Activated naive CD8-positive, alpha-beta T cell treated with anti-CD3 and anti-CD28 coated beads for 36 hours (primary cell): ENCODE measurements at regions not wholly inside any gene's neighbourhood (a gene's known extent, or its start where the extent isn't known, plus 50 kb on each side); places are given as distances from the start of the nearest gene placed in this dataset.

ENCODE experiments used
- DNase-seq: peaks from one replicate; pipeline ENCODE4 v3.0.0; 2021
- H3K27ac Mint-ChIP-seq: one replicate; pipeline ENCODE4 v1.8.0; 2022; ENCODE audit warnings: mild to moderate bottlenecking, moderate library complexity, mixed read lengths
- H3K27me3 Mint-ChIP-seq: one replicate; pipeline ENCODE4 v1.8.0; 2022; ENCODE audit warnings: mild to moderate bottlenecking, mixed read lengths
- H3K36me3 Mint-ChIP-seq: one replicate; pipeline ENCODE4 v1.8.0; 2021; ENCODE audit warnings: mild to moderate bottlenecking, mixed read lengths
- H3K4me1 Mint-ChIP-seq: one replicate; pipeline ENCODE4 v1.8.0; 2021; ENCODE audit warnings: mixed read lengths
- H3K4me3 Mint-ChIP-seq: one replicate; pipeline ENCODE4 v1.8.0; 2022; ENCODE audit warnings: mild to moderate bottlenecking, moderate library complexity, mixed read lengths
- H3K9me3 Mint-ChIP-seq: one replicate; pipeline ENCODE4 v1.8.0; 2022; ENCODE audit warnings: mixed read lengths

DNA sequence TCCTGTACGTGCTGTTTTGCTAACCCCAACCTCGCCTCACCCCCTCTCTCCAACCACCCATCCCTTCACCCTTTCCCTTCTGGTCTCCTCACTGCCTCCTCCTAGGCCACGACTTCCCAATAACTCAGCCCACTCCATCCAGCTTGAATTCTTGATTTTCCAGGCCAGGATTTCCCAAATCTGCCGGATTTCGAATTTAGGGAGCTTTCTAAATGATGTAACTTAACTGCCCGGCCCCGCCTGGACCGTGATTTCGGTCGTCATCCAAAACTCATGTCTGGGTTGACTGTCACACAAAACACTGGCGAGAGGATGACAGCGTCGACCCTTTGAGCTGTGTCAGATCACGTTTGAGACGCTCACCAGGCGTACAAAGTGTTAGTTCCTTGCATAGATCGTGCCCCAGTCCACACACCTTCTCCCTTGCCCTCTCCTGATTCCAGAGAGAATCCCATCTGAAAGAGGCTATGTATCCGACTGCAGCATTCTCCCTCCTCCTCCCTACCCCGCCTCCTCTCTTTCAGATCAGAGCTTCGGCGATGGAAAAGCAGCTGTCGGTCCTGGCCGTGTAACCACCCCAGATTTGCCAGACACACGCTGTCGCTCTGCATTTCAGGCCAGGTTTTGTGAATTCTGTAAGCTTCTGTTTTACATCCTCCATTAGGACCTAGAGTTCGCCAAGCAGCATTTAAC is 168.2 kb downstream of the GPX5 start:
- H3K9me3 Mint-ChIP-seq, result peaks cover 7% of the 10 kb centered on the region
- H3K4me3 Mint-ChIP-seq, result peak overlapping the region; percentile 48
- no peak for DNase-seq
- H3K27me3 Mint-ChIP-seq, result peaks cover 96% of the 10 kb centered on the region
- H3K4me1 Mint-ChIP-seq, result peaks cover 21% of the 10 kb centered on the region
- H3K36me3 Mint-ChIP-seq, result peaks cover 7% of the 10 kb centered on the region
- no peak overlapping the region for H3K27ac Mint-ChIP-seq

DNA sequence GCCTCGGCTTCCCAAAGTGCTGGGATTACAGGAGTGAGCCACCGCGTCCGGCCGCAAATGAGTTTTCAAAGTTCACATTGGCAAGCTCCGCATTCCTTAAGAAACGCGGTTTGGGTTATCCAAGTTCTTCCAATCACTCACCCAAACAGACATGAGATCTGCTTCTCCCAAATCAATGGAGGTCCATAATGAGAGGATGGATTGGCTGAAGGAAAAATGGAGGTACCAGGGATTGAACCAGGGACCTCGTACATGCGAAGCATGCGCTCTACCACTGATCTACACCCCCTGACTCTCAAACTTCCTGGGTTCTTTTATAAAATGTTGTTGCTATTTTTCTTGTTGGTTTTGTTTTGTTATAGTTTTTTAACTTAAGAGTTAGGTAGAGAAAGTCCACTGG is 170.0 kb downstream of the GPX5 start:
- H3K9me3 Mint-ChIP-seq, result peaks cover 7% of the 10 kb centered on the region
- peaks cover 21% of the 10 kb centered on the region for H3K4me1 Mint-ChIP-seq
- H3K27me3 Mint-ChIP-seq, result peaks cover 99% of the 10 kb centered on the region
- no peak overlapping the region for H3K27ac Mint-ChIP-seq
- H3K36me3 Mint-ChIP-seq, result peaks cover 7% of the 10 kb centered on the region
- peak overlapping the region; percentile 9 for H3K4me3 Mint-ChIP-seq
- DNase-seq, result no peak

DNA sequence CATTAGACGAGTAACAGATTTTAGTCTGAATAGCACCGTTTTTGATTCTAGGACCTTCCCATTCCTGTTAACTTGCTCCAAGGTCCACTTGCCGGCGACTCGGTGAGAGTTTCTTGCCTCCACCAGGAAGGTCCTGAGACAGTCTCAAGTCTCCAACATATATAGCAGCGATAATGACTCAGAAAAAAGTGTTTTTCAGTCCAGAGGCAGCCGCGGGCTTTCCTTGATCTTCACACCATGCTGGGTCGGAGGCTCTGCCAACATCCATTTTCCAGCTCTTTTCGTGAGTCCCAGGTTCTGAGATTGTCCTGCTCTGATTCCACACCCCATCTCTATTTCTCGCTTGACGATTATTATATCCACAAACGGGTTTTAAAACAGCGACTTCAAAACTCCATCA is 170.5 kb downstream of the GPX5 start:
- Mint-ChIP-seq H3K27ac (no peak overlapping the region), H3K4me1 (peaks cover 21% of the 10 kb centered on the region), H3K9me3 (peaks cover 7% of the 10 kb centered on the region), H3K4me3 (peak overlapping the region; percentile 27), H3K27me3 (peaks cover 99% of the 10 kb centered on the region), H3K36me3 (peaks cover 7% of the 10 kb centered on the region)
- DNase-seq, result no peak

DNA sequence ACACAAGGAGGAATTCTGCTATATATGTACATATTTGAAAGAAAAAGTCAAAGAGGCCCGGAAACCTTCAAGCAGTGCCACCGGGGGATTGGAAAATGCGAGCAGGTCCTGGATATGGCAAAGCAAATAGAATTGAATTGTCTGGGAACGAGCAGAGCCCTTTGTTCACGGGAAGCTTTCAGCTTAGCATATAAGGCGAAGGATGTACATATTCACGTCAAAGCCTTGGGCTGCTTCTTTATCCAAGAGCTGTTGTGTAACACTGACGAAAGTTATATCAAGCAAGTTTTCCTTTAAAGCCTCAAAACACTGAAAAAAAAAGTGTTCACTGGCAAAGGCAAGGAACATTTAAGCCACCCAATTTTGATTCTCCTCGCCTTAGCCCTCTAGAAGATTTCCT is 171.0 kb downstream of the GPX5 start:
- DNase-seq, result no peak
- peaks cover 99% of the 10 kb centered on the region for H3K27me3 Mint-ChIP-seq
- H3K4me1 Mint-ChIP-seq, result peaks cover 21% of the 10 kb centered on the region
- H3K9me3 Mint-ChIP-seq, result peaks cover 7% of the 10 kb centered on the region
- H3K27ac Mint-ChIP-seq, result no peak overlapping the region
- peaks cover 7% of the 10 kb centered on the region for H3K36me3 Mint-ChIP-seq
- peak overlapping the region; percentile 27 for H3K4me3 Mint-ChIP-seq

DNA sequence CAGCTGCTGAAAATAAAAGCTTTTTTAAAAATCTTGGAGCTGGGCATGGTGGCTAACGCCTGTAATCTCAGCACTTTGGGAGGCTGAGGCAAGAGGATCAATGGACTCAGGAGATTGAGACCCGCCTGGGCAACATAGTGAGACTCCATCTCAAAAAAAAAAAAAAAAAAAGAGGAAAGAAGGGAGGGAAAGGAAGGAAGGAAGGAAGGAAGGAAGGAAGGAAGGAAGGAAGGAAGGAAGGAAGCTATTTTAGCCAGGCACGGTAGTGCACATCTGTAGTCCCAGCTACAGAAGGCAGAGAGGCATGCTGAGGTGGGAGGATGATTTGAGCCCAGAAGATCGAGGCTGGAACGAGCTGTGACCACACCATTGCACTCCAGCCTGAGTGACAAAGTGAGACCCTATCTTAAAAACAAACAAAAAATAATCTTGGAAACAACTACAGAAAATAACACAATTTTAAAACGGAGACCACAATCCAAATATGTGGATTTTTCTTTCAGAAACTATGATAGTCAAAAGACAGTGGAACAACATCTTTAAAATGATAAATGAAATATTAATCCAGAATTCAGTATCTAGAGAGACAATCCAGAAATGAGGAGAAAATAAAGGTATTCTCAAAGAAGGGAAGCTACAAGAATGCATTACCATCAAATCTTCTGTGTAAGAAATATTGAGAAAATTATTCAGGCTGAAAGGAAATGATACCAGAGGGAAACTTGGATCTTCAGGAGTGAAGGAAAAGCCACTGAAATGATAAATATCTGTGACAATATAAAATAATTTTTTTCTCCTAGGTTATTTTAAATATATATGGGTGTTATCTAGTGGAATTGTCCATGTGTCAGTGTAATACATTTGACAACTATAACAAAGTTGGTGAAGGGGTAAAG is 182.0 kb downstream of the GPX5 start:
- H3K4me3 Mint-ChIP-seq, result peak overlapping the region; percentile 30
- H3K4me1 Mint-ChIP-seq, result peaks cover 7% of the 10 kb centered on the region
- peaks cover 95% of the 10 kb centered on the region for H3K27me3 Mint-ChIP-seq
- no peak overlapping the region for H3K27ac Mint-ChIP-seq
- no peak for DNase-seq
- H3K9me3 Mint-ChIP-seq, result peaks cover 30% of the 10 kb centered on the region
- peaks cover 16% of the 10 kb centered on the region for H3K36me3 Mint-ChIP-seq

DNA sequence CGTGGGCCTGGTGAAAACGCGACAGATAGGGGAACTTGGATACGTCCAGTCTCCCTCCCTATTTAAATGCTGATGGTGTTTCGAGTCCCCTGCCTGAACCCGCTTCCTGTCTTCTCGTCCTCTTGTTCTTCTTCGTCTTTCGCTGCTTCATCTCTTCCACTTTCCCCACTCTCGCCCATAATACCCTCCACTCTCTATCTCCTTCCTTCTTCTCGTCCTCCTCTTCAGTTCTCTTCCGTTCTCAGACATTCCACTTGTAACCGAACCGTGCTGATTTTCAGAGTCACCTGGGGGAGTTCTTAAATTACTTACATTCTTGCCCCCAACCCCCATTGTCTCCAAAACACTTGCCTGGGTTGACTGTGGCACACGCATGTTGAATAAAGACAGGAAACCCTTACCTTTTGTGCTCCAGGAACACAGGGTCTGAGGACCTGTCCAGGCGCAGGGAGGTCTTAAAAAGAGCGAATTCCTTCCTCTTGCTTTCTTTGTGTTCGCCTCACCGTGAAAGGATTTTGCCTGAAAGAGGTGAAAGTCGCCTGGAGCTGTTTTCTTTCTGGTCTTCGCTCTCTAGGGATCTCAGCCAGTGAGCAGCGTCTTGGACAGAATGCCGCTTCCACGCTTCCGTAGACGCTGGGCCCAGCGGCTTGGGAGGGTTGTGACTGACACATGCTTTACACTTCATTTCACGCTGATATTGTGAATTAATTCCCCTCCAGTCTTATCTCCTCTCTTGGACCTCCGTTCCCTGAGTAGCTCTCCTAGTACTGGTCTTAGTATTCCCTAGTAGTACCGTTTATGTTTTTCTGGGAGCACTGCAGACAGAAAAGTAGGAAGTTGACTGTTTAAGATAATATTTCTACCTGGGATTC is 184.0 kb downstream of the GPX5 start:
- Mint-ChIP-seq H3K36me3 (peaks cover 16% of the 10 kb centered on the region), H3K4me3 (peak overlapping the region; percentile 55), H3K4me1 (peaks cover 7% of the 10 kb centered on the region), H3K9me3 (peaks cover 30% of the 10 kb centered on the region), H3K27me3 (peaks cover 88% of the 10 kb centered on the region), H3K27ac (no peak overlapping the region)
- DNase-seq, result no peak

DNA sequence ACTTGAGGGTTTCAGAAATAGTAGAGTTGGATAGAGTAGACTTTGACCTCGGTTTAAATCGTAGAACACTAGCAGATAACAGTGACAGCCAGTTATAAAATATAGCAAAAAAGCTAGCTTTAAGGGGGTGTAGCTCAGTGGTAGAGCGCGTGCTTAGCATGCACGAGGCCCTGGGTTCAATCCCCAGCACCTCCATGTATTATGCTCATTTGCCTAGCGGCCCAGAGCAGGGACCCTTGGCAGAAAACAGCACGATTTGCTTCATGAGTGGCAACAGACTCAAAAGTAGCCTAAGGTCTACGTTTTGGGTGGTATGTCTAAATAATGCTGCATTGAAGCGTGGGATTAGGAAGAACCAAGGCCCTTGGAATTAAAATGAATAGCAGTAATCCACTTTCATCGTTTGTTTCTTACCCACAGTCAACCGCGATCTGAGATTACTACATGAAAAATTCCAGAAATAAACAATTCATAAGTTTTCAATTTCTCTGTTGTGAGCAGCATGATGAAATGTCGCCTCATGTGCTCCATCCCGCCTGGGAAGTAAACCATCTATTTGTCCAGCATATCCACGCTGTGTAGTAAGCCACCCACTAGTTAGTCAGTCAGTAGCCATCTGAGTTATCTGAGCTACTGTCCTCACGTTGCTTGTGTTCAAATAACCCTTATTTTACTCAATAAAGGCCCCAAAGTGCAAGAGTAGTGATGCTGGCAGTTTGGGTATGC is 184.9 kb downstream of the GPX5 start:
- H3K27me3 Mint-ChIP-seq, result peaks cover 88% of the 10 kb centered on the region
- H3K4me1 Mint-ChIP-seq, result peaks cover 7% of the 10 kb centered on the region
- peak overlapping the region; percentile 16 for H3K4me3 Mint-ChIP-seq
- no peak overlapping the region for H3K27ac Mint-ChIP-seq
- DNase-seq, result peak; percentile 36
- peaks cover 16% of the 10 kb centered on the region for H3K36me3 Mint-ChIP-seq
- peaks cover 30% of the 10 kb centered on the region for H3K9me3 Mint-ChIP-seq

DNA sequence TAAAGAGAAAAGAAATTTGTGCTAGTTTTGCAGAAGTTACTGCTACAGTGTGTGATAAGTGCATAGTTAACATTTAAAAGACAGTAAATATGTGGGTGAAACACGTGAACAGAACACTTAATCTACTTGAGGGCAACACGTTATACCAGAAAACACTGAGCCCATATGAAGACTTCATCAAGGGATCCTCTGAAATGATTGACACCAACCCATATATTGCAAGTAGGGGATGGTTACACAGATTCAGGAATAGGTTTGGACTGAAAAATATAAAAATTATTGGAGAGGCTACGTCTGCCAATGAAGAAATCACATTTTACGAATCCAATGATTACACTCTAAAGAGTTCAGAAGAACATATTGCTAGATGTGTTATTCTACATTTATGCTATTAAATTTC is 185.6 kb downstream of the GPX5 start:
- no peak overlapping the region for H3K4me3 Mint-ChIP-seq
- H3K27ac Mint-ChIP-seq, result no peak overlapping the region
- DNase-seq, result no peak
- H3K9me3 Mint-ChIP-seq, result peaks cover 28% of the 10 kb centered on the region
- peaks cover 7% of the 10 kb centered on the region for H3K4me1 Mint-ChIP-seq
- peaks cover 16% of the 10 kb centered on the region for H3K36me3 Mint-ChIP-seq
- H3K27me3 Mint-ChIP-seq, result peaks cover 85% of the 10 kb centered on the region

DNA sequence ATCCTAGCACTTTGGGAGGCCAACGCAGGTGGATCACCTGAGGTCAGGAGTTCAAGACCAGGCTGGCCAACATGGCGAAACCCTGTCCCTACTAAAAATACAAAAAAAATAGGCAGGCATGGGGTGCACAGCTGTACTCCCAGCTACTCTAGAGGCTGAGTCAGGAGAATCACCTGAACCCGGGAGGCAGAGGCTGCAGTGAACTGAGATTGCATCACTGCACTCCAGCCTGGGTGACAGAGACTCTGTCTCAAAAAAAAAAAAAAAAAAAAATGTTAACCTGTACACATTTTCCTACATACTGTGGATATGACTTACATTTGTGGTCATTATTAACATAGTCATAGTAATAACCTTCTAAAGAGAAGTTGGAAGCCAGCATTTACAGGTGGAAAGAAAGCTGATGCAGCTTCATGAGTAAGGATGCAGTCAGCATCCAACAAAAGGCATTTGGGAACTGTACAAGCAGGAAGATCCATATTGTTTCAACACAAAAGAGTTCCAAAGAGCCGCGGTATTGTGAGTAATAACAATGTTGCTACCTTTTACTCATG is 186.2 kb downstream of the GPX5 start:
- no peak for DNase-seq
- Mint-ChIP-seq H3K27ac (no peak overlapping the region), H3K4me3 (no peak overlapping the region), H3K27me3 (peaks cover 85% of the 10 kb centered on the region), H3K36me3 (peaks cover 15% of the 10 kb centered on the region), H3K4me1 (peaks cover 7% of the 10 kb centered on the region), H3K9me3 (peaks cover 26% of the 10 kb centered on the region)

DNA sequence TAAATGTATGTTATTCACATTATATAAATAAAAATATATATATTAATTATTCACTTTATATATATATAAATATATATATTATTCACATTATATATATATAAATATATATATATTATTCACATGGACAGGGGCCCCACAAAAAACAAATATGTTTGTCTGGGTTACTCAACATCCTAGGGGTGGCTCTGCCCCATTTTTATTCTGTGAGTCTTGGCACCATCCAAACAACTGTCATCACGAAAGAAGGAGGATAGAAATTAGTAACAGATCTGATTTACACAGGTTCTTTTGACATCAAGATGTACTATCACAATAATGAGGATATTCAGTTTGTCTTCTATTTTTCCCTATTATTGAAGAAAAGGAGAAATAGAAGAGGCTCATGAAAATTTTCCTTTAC is 187.3 kb downstream of the GPX5 start:
- Mint-ChIP-seq H3K27me3 (peaks cover 84% of the 10 kb centered on the region), H3K4me3 (no peak overlapping the region), H3K4me1 (peaks cover 7% of the 10 kb centered on the region), H3K9me3 (peaks cover 19% of the 10 kb centered on the region), H3K27ac (no peak overlapping the region), H3K36me3 (peaks cover 12% of the 10 kb centered on the region)
- no peak for DNase-seq

DNA sequence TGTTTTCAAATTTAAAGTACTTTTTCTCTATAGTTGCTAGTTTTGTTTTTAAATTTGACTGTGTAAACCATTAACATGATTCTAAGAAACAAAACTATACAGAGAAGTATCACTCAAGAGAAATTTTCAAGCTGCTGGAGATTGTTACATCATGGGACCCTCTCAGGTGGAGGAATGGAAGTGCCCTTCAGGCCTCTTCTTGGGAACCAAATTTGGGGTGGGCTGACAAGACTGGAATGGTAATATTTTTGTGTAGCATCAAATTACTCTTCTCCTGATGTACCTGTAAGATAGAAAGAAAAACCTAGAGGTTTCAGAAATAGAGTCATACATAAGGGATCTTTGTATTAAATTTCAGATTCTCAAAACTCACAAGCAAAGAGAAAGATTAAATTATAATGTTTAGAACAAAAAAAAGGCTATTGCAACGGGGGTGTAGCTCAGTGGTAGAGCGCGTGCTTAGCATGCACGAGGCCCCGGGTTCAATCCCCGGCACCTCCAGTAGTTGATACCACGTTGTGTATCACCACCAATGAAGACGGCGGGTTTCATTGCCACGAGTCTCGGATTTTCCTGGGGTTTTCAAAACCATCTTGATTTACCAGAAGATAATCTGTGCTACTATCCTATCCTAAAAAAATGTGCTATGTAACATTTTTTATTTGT is 193.7 kb downstream of the GPX5 start:
- Mint-ChIP-seq H3K9me3 (peaks cover 2% of the 10 kb centered on the region), H3K4me1 (no peaks in the 10 kb centered on the region), H3K4me3 (no peak overlapping the region), H3K27ac (no peak overlapping the region), H3K36me3 (no peaks in the 10 kb centered on the region), H3K27me3 (peaks cover 83% of the 10 kb centered on the region)
- DNase-seq, result peak; percentile 44

DNA sequence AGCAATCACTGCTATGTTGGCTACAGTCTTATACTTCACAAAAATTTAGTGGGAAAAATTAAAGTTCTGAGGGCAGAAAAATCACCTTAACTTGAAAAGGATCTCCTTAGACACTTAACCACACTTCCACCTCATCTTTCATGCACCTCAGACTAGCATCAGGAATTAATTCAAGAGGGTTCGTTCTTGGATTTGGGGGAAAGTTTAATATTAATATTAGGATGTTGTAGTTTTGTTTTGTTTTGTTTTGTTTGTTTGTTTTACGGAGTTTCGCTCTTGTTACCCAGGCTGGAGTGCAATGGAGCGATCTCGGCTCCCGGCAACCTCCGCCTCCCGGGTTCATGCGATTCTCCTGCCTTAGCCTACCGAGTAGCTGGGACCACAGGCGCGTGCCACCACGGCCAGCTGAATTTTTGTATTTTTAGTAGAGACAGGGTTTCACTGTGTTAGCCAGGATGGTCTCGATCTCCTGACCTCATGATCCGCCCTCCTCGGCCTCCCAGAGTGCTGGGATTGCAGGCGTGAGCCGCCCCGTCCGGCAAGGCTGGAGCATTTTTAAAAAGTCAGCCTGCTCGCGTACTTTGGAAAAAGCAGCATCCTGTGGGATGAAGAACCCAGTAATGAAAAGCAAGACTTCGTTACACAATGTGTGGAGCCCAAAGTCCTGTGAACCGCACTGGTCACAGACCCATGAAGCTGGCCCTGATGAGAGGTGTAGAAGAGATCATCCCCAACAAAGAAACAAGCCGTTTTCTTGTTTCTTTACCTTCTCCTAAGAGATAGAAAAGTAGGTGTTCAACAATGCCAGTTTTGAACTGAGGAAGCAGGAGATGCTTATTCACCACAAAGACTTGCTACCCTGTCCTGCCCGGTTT is 194.9 kb downstream of the GPX5 start:
- H3K27ac Mint-ChIP-seq, result no peak overlapping the region
- H3K9me3 Mint-ChIP-seq, result peaks cover 2% of the 10 kb centered on the region
- peaks cover 82% of the 10 kb centered on the region for H3K27me3 Mint-ChIP-seq
- H3K4me1 Mint-ChIP-seq, result no peaks in the 10 kb centered on the region
- no peak overlapping the region for H3K4me3 Mint-ChIP-seq
- no peak for DNase-seq
- no peaks in the 10 kb centered on the region for H3K36me3 Mint-ChIP-seq

DNA sequence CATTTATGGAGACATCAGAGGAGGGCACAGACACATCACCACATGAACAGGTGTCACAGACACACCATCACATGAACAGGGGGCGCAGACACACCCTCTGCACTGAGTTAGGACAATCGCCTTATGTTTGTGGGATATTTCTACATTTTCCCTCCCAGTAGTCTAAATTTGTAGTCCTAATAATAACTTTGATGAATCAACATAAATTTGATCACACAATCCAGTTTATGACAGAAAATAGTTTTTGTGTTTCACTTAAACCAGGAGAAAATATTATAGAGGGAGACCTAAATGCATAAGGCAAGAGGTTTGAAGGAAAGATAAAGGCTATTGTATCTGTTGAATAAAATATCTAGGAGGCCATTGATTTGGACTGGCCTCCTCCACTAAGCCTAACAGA is 195.7 kb downstream of the GPX5 start:
- Mint-ChIP-seq H3K36me3 (no peaks in the 10 kb centered on the region), H3K4me3 (no peak overlapping the region), H3K4me1 (no peaks in the 10 kb centered on the region), H3K27me3 (peaks cover 84% of the 10 kb centered on the region), H3K27ac (no peak overlapping the region), H3K9me3 (peaks cover 3% of the 10 kb centered on the region)
- no peak for DNase-seq
